GM12891 (cell line): ENCODE measurements at regions not wholly inside any gene's neighbourhood (a gene's known extent, or its start where the extent isn't known, plus 50 kb on each side); places are given as distances from the start of the nearest gene placed in this dataset.

ENCODE experiments used
- POLR2A ChIP-seq: IDR thresholded peaks from 2 replicates; pipeline ENCODE4 v1.6.1; 2011; ENCODE audit warnings: low read depth, low read length, control low read depth
- POLR2AphosphoS5 ChIP-seq: IDR thresholded peaks from 2 replicates; pipeline ENCODE4 v1.6.1; 2011; ENCODE audit warnings: low read depth, low read length, control low read depth
- SPI1 ChIP-seq: IDR thresholded peaks from 2 replicates; pipeline ENCODE4 v1.6.1; 2011; ENCODE audit warnings: low read depth, low read length, control low read depth
- TAF1 ChIP-seq: IDR thresholded peaks from 2 replicates; pipeline ENCODE4 v1.6.1; 2011; ENCODE audit warnings: low read depth, low read length, control low read depth

DNA sequence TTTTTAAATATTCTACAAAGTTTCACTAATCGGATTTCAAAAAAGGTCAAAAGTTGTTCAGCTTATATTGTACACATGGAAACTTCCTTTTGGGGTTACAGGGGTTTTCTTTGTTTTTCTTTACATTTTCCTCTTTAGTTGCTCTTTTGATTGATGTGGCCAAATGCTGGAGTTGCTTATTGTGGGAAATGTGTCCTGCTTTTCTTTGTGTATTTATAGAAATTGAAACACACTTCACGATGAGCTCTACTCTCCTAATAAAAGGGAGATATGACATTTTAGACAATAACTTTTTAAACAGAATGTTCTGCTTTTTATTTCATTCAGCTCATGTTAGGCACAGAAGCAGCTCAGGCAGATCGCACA lies 50.7 kb upstream of the SPRY1 start:
- TF ChIP-seq POLR2A (no peak), TAF1 (no peak), POLR2AphosphoS5 (no peak), SPI1 (no peak)
